GM12878 (cell line): ENCODE measurements at regions not wholly inside any gene's neighbourhood (a gene's known extent, or its start where the extent isn't known, plus 50 kb on each side); places are given as distances from the start of the nearest gene placed in this dataset.

ENCODE experiments used
- ATAC-seq: fragments of 200-7000 bp; cut with Tn5 transposase; 3 replicates; pipeline ENCODE4 v1.9.1; 2020; ENCODE audit warnings: mild to moderate bottlenecking, moderate library complexity
- BruUV-seq: library from RNA; stranded (reverse); fragments of 400-500 nt; replicated peaks from 2 replicates; lab custom pipeline; 2021; lab: Mats Ljungman, UMichigan
- CTCF ChIA-PET: fragments of 300-600 bp; sonication (Branson Sonifier 250); formaldehyde crosslinking; extraction: SDS; loops from one replicate; lab custom pipeline; 2021; ENCODE audit warnings: inconsistent platforms; lab: Yijun Ruan, JAX
- POLR2A ChIA-PET: fragments of 350-600 bp; formaldehyde crosslinking; extraction: SDS; loops from one replicate; lab custom pipeline; 2021; ENCODE audit warnings: inconsistent platforms; lab: Charles Lee
- RAD21 ChIA-PET: fragments of 300-600 bp; sonication (Branson Sonifier 250); formaldehyde crosslinking; loops from one replicate; lab custom pipeline; 2023; ENCODE audit warnings: antibody characterized with exemption; ENCODE audit not compliant: unreplicated experiment; lab: Charles Lee
- SMC1A ChIA-PET: fragments of 300-600 bp; sonication (Branson Sonifier 250); formaldehyde crosslinking; loops from one replicate; lab custom pipeline; 2023; ENCODE audit not compliant: unreplicated experiment, uncharacterized antibody; lab: Charles Lee
- DNase-seq: peaks from one replicate; pipeline ENCODE4 v3.0.0-alpha.2; 2011; ENCODE audit warnings: low read depth, low spot score
- FAIRE-seq: peaks from 3 replicates; lab custom pipeline; 2011; peaks lifted over from hg19 to GRCh38; lab: Jason Lieb, UNC
- H2AFZ ChIP-seq: 2 replicates; pipeline ENCODE4 v1.6.0; 2011; ENCODE audit warnings: low read depth, low read length, control low read depth; ENCODE audit not compliant: control insufficient read depth
- H3K27ac ChIP-seq: 2 replicates; pipeline ENCODE4 v1.5.1; 2011; ENCODE audit warnings: control low read depth; ENCODE audit not compliant: control insufficient read depth, insufficient read depth
- H3K27me3 ChIP-seq, 2 experiments: replicated peaks in 1 of 2; 2 replicates each; pipeline versions ENCODE4 v1.6.0 to v1.6.1; 2011; ENCODE audit warnings: low read length in 1 of 2; ENCODE audit not compliant: control insufficient read depth in 2 of 2, insufficient read depth in 2 of 2
- H3K36me3 ChIP-seq, 2 experiments: 2 replicates each; pipeline ENCODE4 v1.5.1; 2011; ENCODE audit warnings: low read length in 1 of 2; ENCODE audit not compliant: control insufficient read depth in 2 of 2, insufficient read depth in 2 of 2
- H3K4me1 ChIP-seq: 2 replicates; pipeline ENCODE4 v1.6.1; 2011; ENCODE audit warnings: mild to moderate bottlenecking, low read length, moderate library complexity, mixed read lengths; ENCODE audit not compliant: control insufficient read depth, insufficient read depth
- H3K4me2 ChIP-seq: 2 replicates; pipeline ENCODE4 v1.6.0; 2011; ENCODE audit warnings: control low read depth; ENCODE audit not compliant: control insufficient read depth, insufficient read depth
- H3K4me3 ChIP-seq: fragments of 200-600 bp; sonication (generic); 2 replicates; pipeline ENCODE4 v1.5.1; 2016
- H3K79me2 ChIP-seq: 2 replicates; pipeline ENCODE4 v1.6.0; 2011; ENCODE audit warnings: low read length; ENCODE audit not compliant: control insufficient read depth, insufficient read depth
- H3K9ac ChIP-seq: 2 replicates; pipeline ENCODE4 v1.8.0; 2011; ENCODE audit warnings: low read length, control low read depth, mixed read lengths; ENCODE audit not compliant: control insufficient read depth, insufficient read depth
- H3K9me3 ChIP-seq: replicated peaks from 3 replicates; pipeline ENCODE4 v1.5.1; 2011; ENCODE audit warnings: mild to moderate bottlenecking, low read length; ENCODE audit not compliant: control insufficient read depth, insufficient read depth
- H4K20me1 ChIP-seq: 2 replicates; pipeline ENCODE4 v1.6.0; 2011; ENCODE audit not compliant: control insufficient read depth, insufficient read depth
- BHLHE40 ChIP-seq, 2 experiments: fragments of 450-650 bp in 1 of 2; IDR thresholded peaks; 2 replicates each; pipeline ENCODE4 v1.6.1; 2011 to 2017; ENCODE audit warnings: low read depth in 2 of 2, borderline replicate concordance in 1 of 2, improper control_type of control experiment in 1 of 2, low read length in 1 of 2, mild to moderate bottlenecking in 1 of 2
- ESRRA ChIP-seq: IDR thresholded peaks from 2 replicates; pipeline ENCODE4 v1.6.1; 2012; ENCODE audit warnings: mild to moderate bottlenecking, low read length, improper control_type of control experiment
- FOXK2 ChIP-seq: fragments of 450-650 bp; IDR thresholded peaks from 2 replicates; pipeline ENCODE4 v1.6.1; 2017; ENCODE audit warnings: mild to moderate bottlenecking, moderate library complexity
- HDAC6 ChIP-seq: fragments of 200-600 bp; sonication (generic); IDR thresholded peaks from one replicate; pipeline ENCODE4 v1.8.0; 2017; ENCODE audit warnings: antibody characterized with exemption; ENCODE audit not compliant: unreplicated experiment
- LARP7 ChIP-seq: fragments of 450-650 bp; IDR thresholded peaks from 2 replicates; pipeline ENCODE4 v1.6.1; 2017; ENCODE audit warnings: mild to moderate bottlenecking
- MTA2 ChIP-seq: fragments of 450-650 bp; IDR thresholded peaks from 2 replicates; pipeline ENCODE4 v1.6.1; 2016; ENCODE audit warnings: low read depth, mild to moderate bottlenecking, moderate library complexity
- POLR2A ChIP-seq: IDR thresholded peaks from 2 replicates; pipeline ENCODE4 v1.6.1; 2011; ENCODE audit warnings: low read depth, mild to moderate bottlenecking, low read length
- PRDM15 ChIP-seq: fragments of 450-650 bp; formaldehyde crosslinking; IDR thresholded peaks from 2 replicates; pipeline ENCODE4 v1.4.0; 2020; ENCODE audit warnings: mild to moderate bottlenecking, moderate library complexity
- RAD51 ChIP-seq: fragments of 450-650 bp; IDR thresholded peaks from 2 replicates; pipeline ENCODE4 v1.6.1; 2016; ENCODE audit warnings: moderate library complexity, mild to moderate bottlenecking, inconsistent platforms
- RELA ChIP-seq: fragments of 450-650 bp; IDR thresholded peaks from 2 replicates; pipeline ENCODE4 v1.8.0; 2014; ENCODE audit warnings: borderline replicate concordance; ENCODE audit not compliant: partially characterized antibody
- REST ChIP-seq: IDR thresholded peaks from 2 replicates; pipeline ENCODE4 v1.6.1; 2012; ENCODE audit warnings: mild to moderate bottlenecking, low read depth, low read length
- SPI1 ChIP-seq: IDR thresholded peaks from 2 replicates; pipeline ENCODE4 v1.6.1; 2011; ENCODE audit warnings: low read depth, mild to moderate bottlenecking, low read length, moderate library complexity, borderline replicate concordance; ENCODE audit not compliant: insufficient read depth
- USF1 ChIP-seq: IDR thresholded peaks from 2 replicates; pipeline ENCODE4 v1.6.1; 2011; ENCODE audit warnings: borderline replicate concordance, low read depth, mild to moderate bottlenecking, moderate library complexity, mixed read lengths, low read length; ENCODE audit not compliant: insufficient read depth; ENCODE audit errors: extremely low read length
- USF2 ChIP-seq: IDR thresholded peaks from 2 replicates; pipeline ENCODE4 v1.6.1; 2011; ENCODE audit warnings: low read depth, low read length, improper control_type of control experiment, borderline replicate concordance
- WGBS: methylation state at CpG from one replicate; pipeline ENCODE4 v1.1.6; 2016; ENCODE audit warnings: low lambda C conversion rate; ENCODE audit not compliant: insufficient replicate concordance, insufficient coverage; ENCODE audit errors: missing lambda C conversion rate; 5-methylcytosine and 5-hydroxymethylcytosine counted together
- in situ Hi-C: fragments of 300-500 bp; cut with MboI; formaldehyde crosslinking; loops from 9 replicates; pipeline ENCODE4 v1.14.3; 2018; ENCODE audit warnings: mixed read lengths
- intact Hi-C: fragments of 100-400 bp; cut with micrococcal nuclease; formaldehyde crosslinking; loops from one replicate; pipeline ENCODE4 v1.14.2; 2022; ENCODE audit not compliant: unreplicated experiment

- no peak overlapping the region for H3K9ac ChIP-seq
- no peaks in the 10 kb centered on the region for H3K36me3 ChIP-seq
- RAD21 ChIA-PET = no interaction called here
- SMC1A ChIA-PET = interaction anchor here (0.9 kb wide), 1 partner anchor 22 kb away, joined by 3 read pairs; no protein-coding TSS in a partner anchor
- TF ChIP-seq USF2 (no peak), HDAC6 (no peak), PRDM15 (CRISPR knock-in tag) (no peak), BHLHE40 (IDR thresholded peaks at IDR 0.05; ENCODE audit: borderline replicate concordance in 1 of 2, low read depth in 2 of 2, low read length in 1 of 2) (no peak), POLR2A (no peak), SPI1 (no peak), ESRRA (no peak), LARP7 (no peak), RAD51 (no peak), FOXK2 (no peak), USF1 (no peak), MTA2 (no peak), RELA (no peak), REST (no peak)
- POLR2A ChIA-PET = no interaction called here
- no peaks in the 10 kb centered on the region for H3K27me3 ChIP-seq
- no peak overlapping the region for H3K4me2 ChIP-seq
- CTCF ChIA-PET = no interaction called here
- no peak overlapping the region for H3K4me3 ChIP-seq
- DNase-seq = no peak
- H3K9me3 ChIP-seq = no peaks in the 10 kb centered on the region
- H3K79me2 ChIP-seq = no peaks in the 10 kb centered on the region
- ATAC-seq = no peak
- WGBS = 0% methylated on average over 5 of the region's 5 CpGs
- no peak for FAIRE-seq
- H4K20me1 ChIP-seq = no peaks in the 10 kb centered on the region
- H2AFZ ChIP-seq = no peak overlapping the region
- no peak overlapping the region for H3K27ac ChIP-seq
- in situ Hi-C loops (no loop called here), intact Hi-C loops (no loop called here)
- no TSS peak for BruUV-seq
- H3K4me1 ChIP-seq = no peaks in the 10 kb centered on the region
Measured at GRCh38 chr11:22076271-22076930, 116.5 kb upstream of the ANO5 start.
